ENCODE measurements at regions not wholly inside any gene's neighbourhood (a gene's known extent, or its start where the extent isn't known, plus 50 kb on each side); places are given as distances from the start of the nearest gene placed in this dataset.
"Not testable (repeated sequence)": the region's sequence is repeated elsewhere in the genome, so short reads cannot be mapped to it uniquely, and the experiment has no call there.

GRCh38 chr4:138439143-138439581 is 197.0 kb upstream of the SLC7A11 start:
- Histone ChIP-seq H3K4me2 (ENCODE audit: insufficient read depth, low read length) (peak overlapping the region; percentile 43), H3K9me3 (ENCODE audit: low read depth, low read length) (no peaks in the 10 kb centered on the region), H3K27me3 (ENCODE audit: insufficient read depth, low read length) (no peaks in the 10 kb centered on the region), H3K79me2 (ENCODE audit: insufficient read depth, low read length) (no peaks in the 10 kb centered on the region), H3K36me3 (ENCODE audit: insufficient read depth, low read length) (no peaks in the 10 kb centered on the region), H4K20me1 (ENCODE audit: insufficient read depth, low read length) (no peaks in the 10 kb centered on the region), H2AFZ (ENCODE audit: low read length) (no peak overlapping the region), H3K4me1 (ENCODE audit: insufficient read depth, low read length) (peaks cover 5% of the 10 kb centered on the region), H3K27ac (ENCODE audit: low read depth, low read length) (no peak overlapping the region), H3K4me3 (ENCODE audit: insufficient read depth, low read length) (no peak overlapping the region)
- no peak for DNase-seq (ENCODE audit: insufficient read length, low spot score, missing footprints)
- TF ChIP-seq, protein P1, sequence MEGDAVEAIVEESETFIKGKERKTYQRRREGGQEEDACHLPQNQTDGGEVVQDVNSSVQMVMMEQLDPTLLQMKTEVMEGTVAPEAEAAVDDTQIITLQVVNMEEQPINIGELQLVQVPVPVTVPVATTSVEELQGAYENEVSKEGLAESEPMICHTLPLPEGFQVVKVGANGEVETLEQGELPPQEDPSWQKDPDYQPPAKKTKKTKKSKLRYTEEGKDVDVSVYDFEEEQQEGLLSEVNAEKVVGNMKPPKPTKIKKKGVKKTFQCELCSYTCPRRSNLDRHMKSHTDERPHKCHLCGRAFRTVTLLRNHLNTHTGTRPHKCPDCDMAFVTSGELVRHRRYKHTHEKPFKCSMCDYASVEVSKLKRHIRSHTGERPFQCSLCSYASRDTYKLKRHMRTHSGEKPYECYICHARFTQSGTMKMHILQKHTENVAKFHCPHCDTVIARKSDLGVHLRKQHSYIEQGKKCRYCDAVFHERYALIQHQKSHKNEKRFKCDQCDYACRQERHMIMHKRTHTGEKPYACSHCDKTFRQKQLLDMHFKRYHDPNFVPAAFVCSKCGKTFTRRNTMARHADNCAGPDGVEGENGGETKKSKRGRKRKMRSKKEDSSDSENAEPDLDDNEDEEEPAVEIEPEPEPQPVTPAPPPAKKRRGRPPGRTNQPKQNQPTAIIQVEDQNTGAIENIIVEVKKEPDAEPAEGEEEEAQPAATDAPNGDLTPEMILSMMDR (IDR thresholded peaks at IDR 0.05; ENCODE audit: extremely low read depth, low read depth, low read length): no peak

GRCh38 chr4:138438608-138439007 is 196.5 kb upstream of the SLC7A11 start:
- Histone ChIP-seq H3K27me3 (ENCODE audit: insufficient read depth, low read length) (no peaks in the 10 kb centered on the region), H3K9me3 (ENCODE audit: low read depth, low read length) (no peaks in the 10 kb centered on the region), H3K4me3 (ENCODE audit: insufficient read depth, low read length) (no peak overlapping the region), H3K27ac (ENCODE audit: low read depth, low read length) (no peak overlapping the region), H3K79me2 (ENCODE audit: insufficient read depth, low read length) (no peaks in the 10 kb centered on the region), H4K20me1 (ENCODE audit: insufficient read depth, low read length) (no peaks in the 10 kb centered on the region), H3K36me3 (ENCODE audit: insufficient read depth, low read length) (no peaks in the 10 kb centered on the region), H2AFZ (ENCODE audit: low read length) (no peak overlapping the region), H3K4me1 (ENCODE audit: insufficient read depth, low read length) (peaks cover 5% of the 10 kb centered on the region), H3K4me2 (ENCODE audit: insufficient read depth, low read length) (peak overlapping the region; percentile 43)
- TF ChIP-seq, protein P1 (IDR thresholded peaks at IDR 0.05; ENCODE audit: extremely low read depth, low read depth, low read length): no peak
- no peak for DNase-seq (ENCODE audit: insufficient read length, low spot score, missing footprints)

GRCh38 chr4:138437263-138437851 is 195.2 kb upstream of the SLC7A11 start:
- no peak for DNase-seq (ENCODE audit: insufficient read length, low spot score, missing footprints)
- Histone ChIP-seq H3K4me1 (ENCODE audit: insufficient read depth, low read length) (peaks cover 5% of the 10 kb centered on the region), H3K79me2 (ENCODE audit: insufficient read depth, low read length) (no peaks in the 10 kb centered on the region), H3K27ac (ENCODE audit: low read depth, low read length) (no peak overlapping the region), H3K36me3 (ENCODE audit: insufficient read depth, low read length) (no peaks in the 10 kb centered on the region), H3K27me3 (ENCODE audit: insufficient read depth, low read length) (no peaks in the 10 kb centered on the region), H3K4me3 (ENCODE audit: insufficient read depth, low read length) (no peak overlapping the region), H3K4me2 (ENCODE audit: insufficient read depth, low read length) (no peak overlapping the region), H3K9me3 (ENCODE audit: low read depth, low read length) (no peaks in the 10 kb centered on the region), H2AFZ (ENCODE audit: low read length) (no peak overlapping the region), H4K20me1 (ENCODE audit: insufficient read depth, low read length) (no peaks in the 10 kb centered on the region)
- TF ChIP-seq, protein P1 (IDR thresholded peaks at IDR 0.05; ENCODE audit: extremely low read depth, low read depth, low read length): no peak

GRCh38 chr4:138435733-138436132 is 193.6 kb upstream of the SLC7A11 start:
- not testable (repeated sequence) for DNase-seq (ENCODE audit: insufficient read length, low spot score, missing footprints); H3K9me3 ChIP-seq (ENCODE audit: low read depth, low read length); H4K20me1 ChIP-seq (ENCODE audit: insufficient read depth, low read length); H3K79me2 ChIP-seq (ENCODE audit: insufficient read depth, low read length); H3K4me3 ChIP-seq (ENCODE audit: insufficient read depth, low read length); H3K4me2 ChIP-seq (ENCODE audit: insufficient read depth, low read length); H3K4me1 ChIP-seq (ENCODE audit: insufficient read depth, low read length); H3K27ac ChIP-seq (ENCODE audit: low read depth, low read length); H3K36me3 ChIP-seq (ENCODE audit: insufficient read depth, low read length); H2AFZ ChIP-seq (ENCODE audit: low read length); H3K27me3 ChIP-seq (ENCODE audit: insufficient read depth, low read length)

DNA sequence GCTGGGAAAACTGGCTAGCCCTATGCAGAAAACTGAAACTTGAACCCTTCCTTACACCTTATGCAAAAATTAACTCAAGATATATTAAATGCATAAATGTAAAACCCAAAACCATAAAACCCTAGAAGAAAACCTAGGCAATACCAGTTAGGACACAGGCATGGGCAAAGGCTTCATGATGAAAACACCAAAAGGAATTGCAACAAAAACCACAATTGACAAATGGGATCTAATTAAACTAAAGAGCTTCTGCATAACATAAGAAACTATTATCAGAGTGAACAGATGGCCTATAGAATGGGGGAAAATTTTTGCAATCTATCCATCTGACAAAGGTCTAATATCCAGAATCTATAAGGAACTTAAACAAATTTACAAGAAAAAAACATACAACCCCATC is 192.9 kb upstream of the SLC7A11 start:
- not testable (repeated sequence) for H3K27ac ChIP-seq (ENCODE audit: low read depth, low read length); H3K27me3 ChIP-seq (ENCODE audit: insufficient read depth, low read length); H3K36me3 ChIP-seq (ENCODE audit: insufficient read depth, low read length); H3K9me3 ChIP-seq (ENCODE audit: low read depth, low read length); H3K79me2 ChIP-seq (ENCODE audit: insufficient read depth, low read length); H3K4me3 ChIP-seq (ENCODE audit: insufficient read depth, low read length); DNase-seq (ENCODE audit: insufficient read length, low spot score, missing footprints); H3K4me2 ChIP-seq (ENCODE audit: insufficient read depth, low read length); H2AFZ ChIP-seq (ENCODE audit: low read length); H4K20me1 ChIP-seq (ENCODE audit: insufficient read depth, low read length); H3K4me1 ChIP-seq (ENCODE audit: insufficient read depth, low read length)
